Neural progenitor cell (in vitro differentiated cells): ENCODE measurements at regions not wholly inside any gene's neighbourhood (a gene's known extent, or its start where the extent isn't known, plus 50 kb on each side); places are given as distances from the start of the nearest gene placed in this dataset.
A peak's percentile ranks its signal among the peaks of the same experiment; 100 is the strongest.

Experiments
- DNase-seq: peaks from one replicate; pipeline ENCODE4 v3.0.0-alpha.2; 2016; ENCODE audit warnings: low spot score
- H2AFZ ChIP-seq: fragments of 200-600 bp; sonication (generic); replicated peaks from 2 replicates; pipeline ENCODE4 v1.6.1; 2016; ENCODE audit warnings: antibody characterized with exemption
- H3F3A ChIP-seq: fragments of 200-600 bp; sonication (generic); 2 replicates; pipeline ENCODE4 v1.6.1; 2016; ENCODE audit warnings: antibody characterized with exemption, low read depth
- H3K27ac ChIP-seq: fragments of 200-600 bp; sonication (generic); 2 replicates; pipeline ENCODE4 v1.5.1; 2016; ENCODE audit warnings: mild to moderate bottlenecking
- H3K27me3 ChIP-seq: fragments of 200-600 bp; sonication (generic); 2 replicates; pipeline ENCODE4 v1.6.1; 2016; ENCODE audit warnings: mild to moderate bottlenecking, moderate library complexity
- H3K36me3 ChIP-seq: fragments of 200-600 bp; sonication (generic); 2 replicates; pipeline ENCODE4 v1.5.1; 2016
- H3K4me1 ChIP-seq: fragments of 200-600 bp; sonication (generic); 2 replicates; pipeline ENCODE4 v1.6.1; 2016; ENCODE audit warnings: mixed run types
- H3K4me2 ChIP-seq: fragments of 200-600 bp; sonication (generic); 2 replicates; pipeline ENCODE4 v1.6.1; 2016
- H3K4me3 ChIP-seq: fragments of 200-600 bp; sonication (generic); 2 replicates; pipeline ENCODE4 v1.5.1; 2016
- H3K79me2 ChIP-seq: fragments of 200-600 bp; sonication (generic); 2 replicates; pipeline ENCODE4 v1.6.1; 2016; ENCODE audit warnings: low read depth
- H3K9ac ChIP-seq: fragments of 200-600 bp; sonication (generic); 2 replicates; pipeline ENCODE4 v1.6.1; 2016
- H3K9me3 ChIP-seq: fragments of 200-600 bp; sonication (generic); 2 replicates; pipeline ENCODE4 v1.5.1; 2016; ENCODE audit warnings: low read depth
- H4K20me1 ChIP-seq: fragments of 200-600 bp; sonication (generic); 2 replicates; pipeline ENCODE4 v1.6.1; 2016; ENCODE audit warnings: low read depth
- H3K27ac Mint-ChIP-seq: 3 replicates; pipeline ENCODE4 v1.8.0; 2021; ENCODE audit warnings: mixed read lengths
- H3K27me3 Mint-ChIP-seq: 2 replicates; pipeline ENCODE4 v1.8.0; 2022; ENCODE audit warnings: low read depth, mild to moderate bottlenecking, inconsistent platforms, moderate library complexity, mixed read lengths; ENCODE audit not compliant: insufficient read depth
- H3K36me3 Mint-ChIP-seq: 3 replicates; pipeline ENCODE4 v1.8.0; 2021; ENCODE audit warnings: mixed read lengths
- H3K4me1 Mint-ChIP-seq: 3 replicates; pipeline ENCODE4 v1.8.0; 2021; ENCODE audit warnings: mixed read lengths
- H3K4me3 Mint-ChIP-seq: 3 replicates; pipeline ENCODE4 v1.8.0; 2021; ENCODE audit warnings: mild to moderate bottlenecking, moderate library complexity, mixed read lengths
- H3K9me3 Mint-ChIP-seq: 3 replicates; pipeline ENCODE4 v1.8.0; 2020; ENCODE audit warnings: mixed read lengths
- EZH2 ChIP-seq: fragments of 200-600 bp; sonication (generic); IDR thresholded peaks from 2 replicates; pipeline ENCODE4 v1.6.1; 2017; ENCODE audit warnings: antibody characterized with exemption, mild to moderate bottlenecking, moderate library complexity
- EZH2phosphoT487 ChIP-seq: fragments of 200-600 bp; sonication (generic); IDR thresholded peaks from 2 replicates; pipeline ENCODE4 v1.6.1; 2017; ENCODE audit warnings: antibody characterized with exemption
- TF ChIP-seq, protein P1 (sequence below): fragments of 200-600 bp; sonication (generic); IDR thresholded peaks from 2 replicates; pipeline ENCODE4 v1.5.1; 2017; ENCODE audit warnings: antibody characterized with exemption, mild to moderate bottlenecking

DNA sequence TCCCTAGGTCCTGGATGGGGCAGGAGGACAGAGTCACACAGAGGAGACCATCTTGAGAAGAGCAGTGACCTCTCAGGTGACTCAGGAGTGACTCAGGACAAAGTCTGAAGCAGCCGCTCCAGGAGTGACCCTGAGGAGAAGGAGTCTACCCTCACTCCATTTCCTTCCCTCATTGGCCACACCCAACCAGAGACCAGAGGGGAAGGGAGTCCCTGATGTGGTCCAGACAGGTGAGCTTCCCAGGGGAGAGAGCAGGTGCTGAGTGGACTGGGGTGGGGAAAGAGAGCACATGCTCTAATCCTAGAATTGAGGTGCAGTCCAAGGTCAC is 75.5 kb upstream of the MEDAG start:
- H3K9me3 ChIP-seq = no peaks in the 10 kb centered on the region
- Mint-ChIP-seq H3K4me1 (peaks cover 34% of the 10 kb centered on the region), H3K4me3 (no peak overlapping the region), H3K9me3 (peaks cover 14% of the 10 kb centered on the region), H3K27me3 (peaks cover 23% of the 10 kb centered on the region), H3K27ac (peak overlapping the region; percentile 8), H3K36me3 (peaks cover 2% of the 10 kb centered on the region)
- no peaks in the 10 kb centered on the region for H3K79me2 ChIP-seq
- H3K4me1 ChIP-seq = no peaks in the 10 kb centered on the region
- DNase-seq = no peak
- H3K27ac ChIP-seq = no peak overlapping the region
- H3K4me2 ChIP-seq = no peak overlapping the region
- no peaks in the 10 kb centered on the region for H3K27me3 ChIP-seq
- no peaks in the 10 kb centered on the region for H3K36me3 ChIP-seq
- no peak overlapping the region for H3K4me3 ChIP-seq
- H2AFZ ChIP-seq = no peak overlapping the region
- H4K20me1 ChIP-seq = no peaks in the 10 kb centered on the region
- TF ChIP-seq EZH2phosphoT487 (no peak), EZH2 (no peak)
- TF ChIP-seq, protein P1, sequence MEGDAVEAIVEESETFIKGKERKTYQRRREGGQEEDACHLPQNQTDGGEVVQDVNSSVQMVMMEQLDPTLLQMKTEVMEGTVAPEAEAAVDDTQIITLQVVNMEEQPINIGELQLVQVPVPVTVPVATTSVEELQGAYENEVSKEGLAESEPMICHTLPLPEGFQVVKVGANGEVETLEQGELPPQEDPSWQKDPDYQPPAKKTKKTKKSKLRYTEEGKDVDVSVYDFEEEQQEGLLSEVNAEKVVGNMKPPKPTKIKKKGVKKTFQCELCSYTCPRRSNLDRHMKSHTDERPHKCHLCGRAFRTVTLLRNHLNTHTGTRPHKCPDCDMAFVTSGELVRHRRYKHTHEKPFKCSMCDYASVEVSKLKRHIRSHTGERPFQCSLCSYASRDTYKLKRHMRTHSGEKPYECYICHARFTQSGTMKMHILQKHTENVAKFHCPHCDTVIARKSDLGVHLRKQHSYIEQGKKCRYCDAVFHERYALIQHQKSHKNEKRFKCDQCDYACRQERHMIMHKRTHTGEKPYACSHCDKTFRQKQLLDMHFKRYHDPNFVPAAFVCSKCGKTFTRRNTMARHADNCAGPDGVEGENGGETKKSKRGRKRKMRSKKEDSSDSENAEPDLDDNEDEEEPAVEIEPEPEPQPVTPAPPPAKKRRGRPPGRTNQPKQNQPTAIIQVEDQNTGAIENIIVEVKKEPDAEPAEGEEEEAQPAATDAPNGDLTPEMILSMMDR = no peak
- H3F3A ChIP-seq = no peaks in the 10 kb centered on the region
- no peak overlapping the region for H3K9ac ChIP-seq

DNA sequence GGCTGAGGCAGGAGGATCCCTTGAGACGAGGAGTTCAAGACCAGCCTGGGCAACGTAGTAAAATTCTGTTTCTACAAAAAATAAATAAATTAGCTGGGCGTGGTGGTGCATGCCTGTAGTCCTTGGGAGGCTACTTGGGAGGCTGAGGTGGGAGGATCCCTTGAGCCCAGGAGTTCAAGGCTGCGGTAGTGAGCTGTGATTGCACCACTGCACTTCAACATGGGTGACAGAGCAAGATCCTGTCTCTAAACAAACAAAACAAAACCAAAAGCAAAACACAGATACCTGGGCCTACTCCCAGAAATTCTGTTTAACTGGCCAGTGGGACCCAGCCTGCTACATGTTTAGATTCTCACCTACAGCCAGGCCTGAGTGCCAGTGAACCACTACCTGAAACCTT is 74.6 kb upstream of the MEDAG start:
- peaks cover 14% of the 10 kb centered on the region for H3K9me3 Mint-ChIP-seq
- peaks cover 21% of the 10 kb centered on the region for H3K27me3 Mint-ChIP-seq
- H3K4me1 Mint-ChIP-seq = peaks cover 32% of the 10 kb centered on the region
- Histone ChIP-seq H2AFZ (no peak overlapping the region), H3K9ac (no peak overlapping the region), H3K9me3 (no peaks in the 10 kb centered on the region), H3K4me2 (no peak overlapping the region), H3K4me1 (no peaks in the 10 kb centered on the region), H4K20me1 (no peaks in the 10 kb centered on the region), H3K27me3 (no peaks in the 10 kb centered on the region), H3F3A (no peaks in the 10 kb centered on the region), H3K27ac (no peak overlapping the region), H3K79me2 (no peaks in the 10 kb centered on the region), H3K4me3 (no peak overlapping the region), H3K36me3 (no peaks in the 10 kb centered on the region)
- peak overlapping the region; percentile 88 for H3K27ac Mint-ChIP-seq
- TF ChIP-seq EZH2 (no peak), EZH2phosphoT487 (no peak)
- TF ChIP-seq, protein P1 = no peak
- H3K4me3 Mint-ChIP-seq = no peak overlapping the region
- no peak for DNase-seq
- H3K36me3 Mint-ChIP-seq = peaks cover 2% of the 10 kb centered on the region

DNA sequence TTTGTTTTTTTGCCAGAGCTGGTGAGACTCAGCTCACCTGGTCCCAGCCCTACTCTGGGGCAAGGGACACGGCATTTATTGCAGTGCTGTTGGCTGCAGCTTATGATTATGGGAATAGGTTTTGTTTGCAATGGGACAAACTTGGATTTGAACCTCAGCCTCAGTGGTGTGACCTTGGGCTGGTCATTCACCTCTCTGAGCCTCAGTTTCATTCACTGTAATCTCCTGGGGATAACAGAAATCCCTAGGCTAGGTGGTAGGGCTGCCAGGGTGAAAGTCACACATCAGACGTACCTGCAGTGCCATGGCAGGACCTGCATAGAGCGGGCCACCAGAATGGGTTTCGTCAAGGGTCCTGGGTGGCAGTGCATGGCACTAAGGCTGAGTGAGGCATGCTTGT is 73.7 kb upstream of the MEDAG start:
- Histone ChIP-seq H4K20me1 (no peaks in the 10 kb centered on the region), H3K27me3 (no peaks in the 10 kb centered on the region), H3K9ac (no peak overlapping the region), H3K27ac (no peak overlapping the region), H3K36me3 (no peaks in the 10 kb centered on the region), H3K4me1 (no peaks in the 10 kb centered on the region), H3F3A (no peaks in the 10 kb centered on the region), H3K4me3 (no peak overlapping the region), H3K9me3 (no peaks in the 10 kb centered on the region), H3K4me2 (no peak overlapping the region), H3K79me2 (no peaks in the 10 kb centered on the region), H2AFZ (no peak overlapping the region)
- Mint-ChIP-seq H3K4me3 (no peak overlapping the region), H3K36me3 (no peaks in the 10 kb centered on the region), H3K9me3 (peaks cover 11% of the 10 kb centered on the region), H3K27me3 (peaks cover 21% of the 10 kb centered on the region), H3K27ac (no peak overlapping the region), H3K4me1 (peaks cover 36% of the 10 kb centered on the region)
- no peak for TF ChIP-seq EZH2phosphoT487
- TF ChIP-seq, protein P1 = no peak
- no peak for TF ChIP-seq EZH2
- DNase-seq = no peak
